HG02763 (cell line): ENCODE measurements at regions not wholly inside any gene's neighbourhood (a gene's known extent, or its start where the extent isn't known, plus 50 kb on each side); places are given as distances from the start of the nearest gene placed in this dataset.

Source experiments
- ATAC-seq: cut with Tn5 transposase; IDR thresholded peaks from one replicate; pipeline ENCODE4 v1.9.1; 2021; ENCODE audit warnings: mild to moderate bottlenecking, moderate library complexity; ENCODE audit not compliant: unreplicated experiment

GRCh38 chr1:201609661-201610318 lies 70.9 kb downstream of the NAV1 start:
- no peak for ATAC-seq

GRCh38 chr1:201610858-201611257 lies 71.9 kb downstream of the NAV1 start:
- ATAC-seq, result no peak

GRCh38 chr1:201612645-201613044 lies 73.7 kb downstream of the NAV1 start:
- ATAC-seq, result no peak

DNA sequence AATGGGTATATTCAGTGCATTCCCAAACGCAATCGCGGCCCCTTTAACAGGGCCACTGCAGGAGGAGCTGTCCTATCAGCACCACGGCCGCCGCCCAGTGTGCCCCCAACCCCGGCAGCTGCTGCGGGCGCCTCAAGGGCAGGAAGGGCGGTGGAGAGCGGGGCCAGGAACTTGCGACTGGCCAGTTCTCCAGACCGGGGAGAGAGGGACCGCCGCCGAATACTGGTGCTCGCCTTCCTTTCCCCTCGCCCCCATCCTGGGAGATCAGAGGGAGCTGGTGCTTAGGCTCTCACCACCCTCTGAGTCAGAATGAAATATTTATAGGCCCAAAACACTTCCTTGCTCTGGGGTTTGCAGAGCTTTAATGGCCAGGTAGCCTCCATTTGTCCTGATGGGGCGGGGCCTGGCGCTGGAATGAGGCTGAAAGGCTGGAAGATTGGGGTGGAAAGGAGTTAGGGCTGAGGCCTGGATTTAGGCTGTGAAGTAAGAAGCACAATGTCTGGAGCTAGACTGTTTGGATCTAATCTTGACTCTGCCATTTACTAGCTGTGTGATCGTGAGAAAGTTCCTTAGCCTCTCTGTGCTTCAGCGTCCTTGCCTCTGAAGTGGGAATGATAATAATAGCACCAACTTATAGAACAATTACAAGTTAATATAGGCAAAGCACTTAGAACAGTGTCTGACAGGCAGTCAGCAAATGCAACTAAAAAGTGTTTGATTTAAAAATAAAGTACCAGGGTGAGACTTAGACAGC lies 75.5 kb downstream of the NAV1 start:
- ATAC-seq, result no peak

GRCh38 chr1:201617157-201617556 lies 78.2 kb downstream of the NAV1 start:
- ATAC-seq, result no peak

- ATAC-seq, result no peak
These were observed 79.5 kb downstream of the NAV1 start for GRCh38 chr1:201618389-201618788.

- no peak for ATAC-seq
These were observed 80.0 kb downstream of the NAV1 start for GRCh38 chr1:201618905-201619304.

GRCh38 chr1:201619513-201619912 lies 80.6 kb downstream of the NAV1 start:
- ATAC-seq, result no peak

DNA sequence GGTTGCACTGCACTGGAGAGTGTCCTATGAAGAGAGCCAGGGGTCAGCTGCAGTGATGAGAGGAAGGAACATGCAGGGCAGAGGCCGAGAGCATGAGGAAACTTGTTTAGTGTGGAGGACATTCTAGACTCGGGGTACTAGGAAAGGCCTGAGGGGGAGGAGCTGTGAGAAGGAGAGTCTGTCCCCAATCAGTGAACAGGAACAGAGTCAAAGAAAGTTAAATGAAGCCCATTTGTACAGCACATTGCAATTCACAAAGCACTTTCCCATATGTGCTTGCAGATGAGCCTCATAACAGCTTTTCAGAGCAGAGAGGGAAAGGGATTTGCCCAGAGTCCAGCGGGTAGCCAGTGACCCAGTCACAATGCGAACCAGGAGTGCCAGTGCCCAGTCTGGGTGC lies 83.4 kb downstream of the NAV1 start:
- ATAC-seq, result no peak

GRCh38 chr1:201622824-201623223 lies 83.9 kb downstream of the NAV1 start:
- no peak for ATAC-seq

- ATAC-seq, result no peak
These were observed 85.9 kb downstream of the NAV1 start for GRCh38 chr1:201624741-201625225.

DNA sequence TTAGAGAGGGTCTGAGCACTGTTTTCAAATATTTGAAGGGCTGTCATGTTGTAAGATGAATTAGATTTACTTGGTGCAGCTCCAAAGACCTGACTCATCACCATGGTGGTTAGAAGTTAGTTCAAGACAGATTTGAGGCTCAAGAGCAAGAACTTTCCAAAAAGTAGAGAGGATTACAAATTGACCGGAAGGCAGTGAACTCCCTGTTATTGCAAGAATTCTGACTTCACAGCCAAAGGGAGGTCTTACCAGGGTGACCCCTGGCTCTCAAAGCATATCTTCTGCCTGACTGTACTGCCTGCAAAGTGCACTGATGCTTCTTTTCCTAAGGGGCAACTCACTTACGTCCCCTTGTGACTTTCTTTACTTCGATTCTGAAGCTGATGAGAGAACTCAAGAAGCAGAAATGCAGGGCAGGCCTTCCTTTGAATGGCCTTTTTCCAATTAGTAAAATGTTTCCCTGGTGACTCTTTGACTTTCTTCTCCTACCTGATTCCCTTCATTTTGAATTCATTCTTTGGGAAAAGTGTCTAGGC lies 86.4 kb downstream of the NAV1 start:
- ATAC-seq, result no peak

GRCh38 chr1:201625851-201626251 lies 86.9 kb downstream of the NAV1 start:
- no peak for ATAC-seq

- no peak for ATAC-seq
These were observed 87.8 kb downstream of the NAV1 start for GRCh38 chr1:201626629-201627275.

DNA sequence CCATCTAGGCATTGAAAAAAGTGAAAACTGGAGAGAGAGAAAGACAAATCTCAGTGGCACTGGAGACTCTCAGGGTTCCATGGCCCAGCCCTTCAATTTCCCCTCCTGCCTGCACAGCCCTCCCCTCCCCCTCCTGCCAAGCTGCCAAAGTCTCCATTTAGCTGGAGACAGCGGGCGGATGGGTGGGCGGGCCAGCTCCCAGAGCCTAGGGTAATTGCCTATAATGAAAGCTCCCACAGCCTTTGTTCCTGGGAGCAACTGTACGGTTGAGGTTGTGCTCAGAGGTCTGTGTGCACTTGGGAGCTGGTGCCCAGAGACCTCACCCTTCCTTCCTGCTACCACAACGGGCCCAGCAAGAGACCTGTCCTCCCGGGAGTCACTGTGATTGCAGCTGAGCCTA lies 89.6 kb downstream of the NAV1 start:
- ATAC-seq, result no peak

DNA sequence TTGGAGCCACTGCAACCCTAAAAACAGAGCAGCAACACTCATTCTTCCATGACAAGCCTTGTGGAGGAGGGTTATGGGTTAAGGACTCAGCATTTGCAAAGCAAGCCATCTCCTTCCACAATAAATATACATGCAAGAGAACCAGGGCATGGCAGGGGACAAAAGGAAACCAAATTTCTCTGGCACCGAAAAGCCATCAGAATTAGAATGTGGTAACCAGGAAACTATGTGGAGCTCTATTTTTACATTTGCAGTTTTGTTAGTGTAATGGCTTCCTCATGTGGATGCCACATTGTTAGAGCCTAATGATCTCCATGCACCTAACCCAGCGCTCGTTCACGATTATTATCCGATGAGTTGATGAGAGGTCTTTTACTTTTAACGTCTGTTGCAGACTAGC lies 91.7 kb downstream of the NAV1 start:
- no peak for ATAC-seq

GRCh38 chr1:201631037-201631436 lies 92.1 kb downstream of the NAV1 start:
- no peak for ATAC-seq

DNA sequence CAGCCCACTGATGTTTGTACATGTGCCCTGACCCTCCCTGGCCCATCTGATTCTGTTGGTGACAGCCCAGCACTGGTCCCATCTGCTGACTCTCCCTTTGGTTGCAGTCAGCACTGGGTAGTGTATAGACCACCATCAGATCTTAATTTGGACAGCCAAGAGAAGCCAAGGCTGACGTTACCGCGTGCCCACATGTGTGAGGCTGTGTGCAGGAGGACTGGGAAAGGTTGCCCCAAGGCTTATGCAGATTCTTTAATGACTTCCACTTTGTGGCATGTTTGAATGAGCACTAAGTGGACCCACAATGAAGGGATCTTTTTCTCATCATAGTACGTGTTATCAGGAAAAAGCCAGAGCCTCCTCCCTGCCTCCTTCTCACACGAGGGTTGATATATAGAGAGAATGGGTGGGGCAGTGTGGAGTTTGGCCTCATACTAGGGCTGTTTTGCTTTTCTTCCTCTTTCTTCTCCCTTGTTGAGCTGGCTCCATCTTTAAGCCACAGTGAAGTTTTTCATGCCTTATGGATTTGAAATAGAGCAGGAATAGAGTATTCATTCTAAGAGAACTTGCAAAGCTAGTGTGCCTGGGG lies 93.5 kb downstream of the NAV1 start:
- no peak for ATAC-seq

DNA sequence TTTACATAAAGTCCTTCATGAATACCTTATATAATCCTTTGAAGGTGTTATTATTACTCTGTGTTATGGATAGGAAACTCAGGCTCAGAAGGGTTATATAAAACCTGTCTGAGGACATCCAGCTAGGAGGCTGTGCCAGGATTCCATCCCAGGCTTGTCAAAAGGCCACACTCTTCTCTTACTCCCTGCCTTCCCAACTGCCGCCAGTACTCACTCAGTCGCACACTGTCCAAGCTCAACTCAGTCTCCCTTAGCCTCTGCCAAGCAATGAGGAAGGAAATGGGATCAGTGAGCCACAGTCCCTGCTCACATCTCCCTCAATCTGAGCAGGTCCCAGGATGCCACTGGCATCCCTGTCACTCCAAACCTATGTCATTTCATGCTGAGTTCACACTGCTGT lies 94.4 kb downstream of the NAV1 start:
- no peak for ATAC-seq

DNA sequence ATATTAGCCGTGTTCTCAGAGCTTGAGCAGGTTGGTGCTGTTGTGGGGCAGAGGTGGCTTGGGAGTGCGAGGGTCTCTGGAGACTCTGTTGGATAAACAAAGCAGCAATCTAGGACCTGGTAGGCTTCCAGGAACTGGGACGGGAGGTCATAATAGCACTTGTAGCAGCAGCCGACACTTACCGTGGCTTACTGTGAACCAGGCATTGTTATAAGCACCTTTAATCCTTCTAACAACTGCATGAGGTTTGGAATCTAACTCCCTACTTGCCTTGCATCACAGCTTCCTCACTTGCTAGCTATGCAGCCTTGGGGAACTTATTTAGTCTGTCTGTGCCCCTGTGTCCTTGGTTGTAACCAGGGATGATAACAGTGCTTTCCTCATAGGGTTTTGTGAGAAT lies 94.9 kb downstream of the NAV1 start:
- ATAC-seq, result no peak

DNA sequence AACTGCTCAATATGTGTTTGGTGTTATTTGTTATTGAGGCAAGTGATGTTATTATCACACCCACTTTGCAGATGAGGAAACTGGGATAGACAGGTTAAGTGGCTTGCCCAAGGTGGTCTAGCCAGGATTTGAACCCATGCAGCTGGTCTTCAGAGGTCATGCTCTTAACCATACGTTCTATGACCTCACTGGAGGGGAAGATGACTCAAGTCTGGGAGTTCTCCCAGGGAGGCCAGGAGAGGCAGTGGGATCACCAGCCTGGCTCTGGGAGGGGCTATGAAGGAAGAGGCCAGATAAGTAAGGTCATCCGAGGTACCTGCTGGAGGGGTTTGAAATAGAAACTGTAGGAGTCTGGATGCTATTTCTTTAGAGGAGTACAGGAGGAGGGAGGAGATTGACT lies 95.3 kb downstream of the NAV1 start:
- ATAC-seq, result no peak
